SH-SY5Y (cell line): ENCODE measurements at regions not wholly inside any gene's neighbourhood (a gene's known extent, or its start where the extent isn't known, plus 50 kb on each side); places are given as distances from the start of the nearest gene placed in this dataset.

ENCODE experiments used
- GATA2 ChIP-seq: IDR thresholded peaks from 2 replicates; pipeline ENCODE4 v1.6.1; 2011; ENCODE audit warnings: mild to moderate bottlenecking, low read depth, low read length
- GATA3 ChIP-seq: IDR thresholded peaks from 2 replicates; pipeline ENCODE4 v1.6.1; 2011; ENCODE audit warnings: low read depth, mild to moderate bottlenecking, low read length, moderate library complexity

DNA sequence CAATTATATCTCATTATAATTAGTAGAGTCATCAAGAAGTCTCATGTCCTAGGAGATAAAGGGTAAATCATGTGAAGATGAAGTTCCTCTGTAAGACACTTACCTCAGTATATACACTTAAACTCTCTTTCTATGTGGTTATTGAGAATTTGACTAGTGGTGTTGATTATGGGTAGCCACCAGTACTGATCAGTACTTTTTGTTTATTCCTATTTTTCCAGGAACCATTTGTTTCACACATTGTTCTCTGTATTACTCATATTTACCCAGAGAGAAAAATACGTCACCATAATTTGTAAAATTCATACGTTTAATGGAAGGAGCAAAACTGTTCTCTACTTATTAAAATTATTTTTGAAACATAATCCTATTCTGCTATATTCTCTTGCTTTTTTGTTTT, 55.8 kb upstream of the PRDM8 start:
- TF ChIP-seq GATA2 (no peak), GATA3 (no peak)
